ENCODE measurements at regions not wholly inside any gene's neighbourhood (a gene's known extent, or its start where the extent isn't known, plus 50 kb on each side); places are given as distances from the start of the nearest gene placed in this dataset.
A peak's percentile ranks its signal among the peaks of the same experiment; 100 is the strongest.

DNA sequence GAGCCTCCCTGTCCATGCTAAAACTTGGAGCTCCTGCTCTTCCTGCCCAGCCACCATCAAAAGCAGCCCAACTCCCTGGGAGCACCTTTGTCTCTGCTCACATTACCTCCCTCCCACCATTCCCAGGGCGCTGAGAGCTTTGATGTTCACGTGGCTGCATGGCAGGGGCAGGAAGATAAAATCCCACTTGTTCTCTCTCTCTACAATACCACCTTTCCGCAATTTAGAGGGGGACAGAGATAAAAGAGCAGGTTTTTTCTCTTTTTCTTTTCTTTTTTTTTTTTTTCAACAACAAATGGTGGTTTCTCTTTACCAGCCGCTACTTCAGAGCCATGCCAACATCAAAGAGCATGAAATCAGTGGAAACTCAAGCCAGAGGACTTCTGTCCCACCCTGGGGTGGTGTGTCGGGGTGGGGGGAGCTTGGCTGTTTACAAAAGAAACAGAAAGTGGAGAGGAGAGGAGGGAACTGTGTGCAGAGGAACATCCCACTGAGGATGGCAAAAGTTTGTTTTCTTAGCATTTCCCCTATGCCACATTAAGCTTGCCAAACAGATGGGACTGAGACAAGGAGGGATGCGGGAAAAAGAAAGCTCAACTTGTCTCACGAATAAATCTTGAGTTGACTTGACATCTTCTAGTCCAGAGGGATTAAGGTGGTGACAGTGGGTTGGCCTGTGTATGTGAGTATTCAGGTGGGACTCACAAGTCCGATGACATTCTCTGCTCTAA lies 103.7 kb upstream of the NUDT4 start:
- Histone ChIP-seq H3K36me3 (ENCODE audit: control insufficient read depth in 2 of 3, insufficient read depth in 3 of 3, low read length in 3 of 3) (no peaks in the 10 kb centered on the region), H3K4me3 (ENCODE audit: low read length in 3 of 3) (no peak overlapping the region), H3K27me3 (ENCODE audit: control insufficient read depth, insufficient read depth, low read length) (no peaks in the 10 kb centered on the region), H3K9me3 (ENCODE audit: control insufficient read depth in 2 of 3, insufficient read depth in 1 of 3, low read length in 3 of 3) (no peaks in the 10 kb centered on the region), H3K27ac (ENCODE audit: low read depth in 2 of 2, low read length in 2 of 2) (no peak overlapping the region), H3K4me1 (ENCODE audit: control insufficient read depth in 2 of 3, insufficient read depth in 2 of 3, low read depth in 1 of 3, low read length in 3 of 3) (no peaks in the 10 kb centered on the region), H3K9ac (ENCODE audit: low read length in 3 of 3) (no peak overlapping the region)
- TF ChIP-seq, protein P1, sequence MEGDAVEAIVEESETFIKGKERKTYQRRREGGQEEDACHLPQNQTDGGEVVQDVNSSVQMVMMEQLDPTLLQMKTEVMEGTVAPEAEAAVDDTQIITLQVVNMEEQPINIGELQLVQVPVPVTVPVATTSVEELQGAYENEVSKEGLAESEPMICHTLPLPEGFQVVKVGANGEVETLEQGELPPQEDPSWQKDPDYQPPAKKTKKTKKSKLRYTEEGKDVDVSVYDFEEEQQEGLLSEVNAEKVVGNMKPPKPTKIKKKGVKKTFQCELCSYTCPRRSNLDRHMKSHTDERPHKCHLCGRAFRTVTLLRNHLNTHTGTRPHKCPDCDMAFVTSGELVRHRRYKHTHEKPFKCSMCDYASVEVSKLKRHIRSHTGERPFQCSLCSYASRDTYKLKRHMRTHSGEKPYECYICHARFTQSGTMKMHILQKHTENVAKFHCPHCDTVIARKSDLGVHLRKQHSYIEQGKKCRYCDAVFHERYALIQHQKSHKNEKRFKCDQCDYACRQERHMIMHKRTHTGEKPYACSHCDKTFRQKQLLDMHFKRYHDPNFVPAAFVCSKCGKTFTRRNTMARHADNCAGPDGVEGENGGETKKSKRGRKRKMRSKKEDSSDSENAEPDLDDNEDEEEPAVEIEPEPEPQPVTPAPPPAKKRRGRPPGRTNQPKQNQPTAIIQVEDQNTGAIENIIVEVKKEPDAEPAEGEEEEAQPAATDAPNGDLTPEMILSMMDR (IDR thresholded peaks at IDR 0.05; ENCODE audit: borderline replicate concordance, extremely low read depth, insufficient read depth): no peak
- intact Hi-C loops (cut with DNase I): no loop called here
- DNase-seq (peak in 4 of 5 donors; percentile 69 to 84 (median 78)), FAIRE-seq (no peak)

DNA sequence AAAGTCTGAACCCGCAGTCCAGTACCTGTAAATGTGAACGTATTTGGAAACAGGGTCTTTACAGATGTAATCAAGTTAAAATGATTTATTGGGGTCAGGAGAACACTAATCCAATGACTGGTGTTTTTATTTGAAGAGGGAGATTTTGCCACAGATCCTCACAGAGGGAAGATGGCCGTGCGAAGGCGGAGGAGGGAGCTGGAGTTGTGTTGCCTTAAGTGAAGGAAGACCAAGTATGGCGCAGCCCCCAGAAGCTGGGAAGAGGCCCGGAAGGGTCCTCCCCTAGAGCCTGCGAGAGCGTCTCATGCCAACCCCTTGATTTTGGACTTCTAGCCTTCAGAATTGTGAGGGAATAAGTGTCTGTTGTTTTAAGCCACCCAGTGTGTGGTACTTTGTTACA lies 102.8 kb upstream of the NUDT4 start:
- FAIRE-seq: no peak
- Histone ChIP-seq H3K27ac (ENCODE audit: low read depth in 2 of 2, low read length in 2 of 2) (no peak overlapping the region), H3K27me3 (ENCODE audit: control insufficient read depth, insufficient read depth, low read length) (no peaks in the 10 kb centered on the region), H3K9ac (ENCODE audit: low read length in 3 of 3) (no peak overlapping the region), H3K36me3 (ENCODE audit: control insufficient read depth in 2 of 3, insufficient read depth in 3 of 3, low read length in 3 of 3) (no peaks in the 10 kb centered on the region), H3K9me3 (ENCODE audit: control insufficient read depth in 2 of 3, insufficient read depth in 1 of 3, low read length in 3 of 3) (no peaks in the 10 kb centered on the region), H3K4me1 (ENCODE audit: control insufficient read depth in 2 of 3, insufficient read depth in 2 of 3, low read depth in 1 of 3, low read length in 3 of 3) (no peaks in the 10 kb centered on the region), H3K4me3 (ENCODE audit: low read length in 3 of 3) (no peak overlapping the region)
- TF ChIP-seq, protein P1 (IDR thresholded peaks at IDR 0.05; ENCODE audit: borderline replicate concordance, extremely low read depth, insufficient read depth): no peak
- intact Hi-C loops (cut with DNase I): no loop called here
- peak in 3 of 5 donors; percentile 24 to 59 (median 51) for DNase-seq

DNA sequence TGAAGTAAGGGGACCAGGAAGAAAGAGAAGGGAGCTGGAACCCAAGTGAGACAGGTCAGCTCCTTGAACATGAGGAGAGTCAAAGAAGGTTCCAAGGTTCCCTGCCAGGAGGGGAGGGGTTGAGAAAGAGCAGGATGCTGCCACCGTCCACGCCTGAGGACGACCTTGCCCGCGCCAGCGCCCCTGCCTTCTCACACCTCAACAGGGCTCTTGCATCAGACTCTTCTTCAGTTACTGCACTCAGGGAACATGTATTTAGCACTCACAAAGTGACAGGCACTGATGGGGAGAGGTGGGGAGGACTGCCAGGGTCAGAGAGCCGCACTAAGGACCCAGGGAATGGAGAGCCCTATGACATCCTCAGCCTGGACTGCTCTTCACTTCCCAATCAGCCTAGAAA lies 102.1 kb upstream of the NUDT4 start:
- Histone ChIP-seq H3K27ac (ENCODE audit: low read depth in 2 of 2, low read length in 2 of 2) (no peak overlapping the region), H3K9ac (ENCODE audit: low read length in 3 of 3) (no peak overlapping the region), H3K4me3 (ENCODE audit: low read length in 3 of 3) (no peak overlapping the region), H3K9me3 (ENCODE audit: control insufficient read depth in 2 of 3, insufficient read depth in 1 of 3, low read length in 3 of 3) (no peaks in the 10 kb centered on the region), H3K4me1 (ENCODE audit: control insufficient read depth in 2 of 3, insufficient read depth in 2 of 3, low read depth in 1 of 3, low read length in 3 of 3) (no peaks in the 10 kb centered on the region), H3K36me3 (ENCODE audit: control insufficient read depth in 2 of 3, insufficient read depth in 3 of 3, low read length in 3 of 3) (no peaks in the 10 kb centered on the region), H3K27me3 (ENCODE audit: control insufficient read depth, insufficient read depth, low read length) (no peaks in the 10 kb centered on the region)
- no peak for FAIRE-seq
- no peak for DNase-seq
- intact Hi-C loops (cut with DNase I): no loop called here
- TF ChIP-seq, protein P1 (IDR thresholded peaks at IDR 0.05; ENCODE audit: borderline replicate concordance, extremely low read depth, insufficient read depth): no peak

Measured in kidney (tissue), 13 donors.